ENCODE measurements at regions not wholly inside any gene's neighbourhood (a gene's known extent, or its start where the extent isn't known, plus 50 kb on each side); places are given as distances from the start of the nearest gene placed in this dataset.

GRCh38 chr14:101247842-101248725 is 313.2 kb upstream of the DIO3 start:
- H3K27ac Mint-ChIP-seq, result no peak overlapping the region
- Histone ChIP-seq H3K27ac (ENCODE audit: low read length) (no peak overlapping the region), H3K4me1 (ENCODE audit: control insufficient read depth, insufficient read depth, low read length) (peaks cover 13% of the 10 kb centered on the region), H3K9me3 (ENCODE audit: control insufficient read depth, insufficient read depth, low read length) (no peaks in the 10 kb centered on the region), H3K27me3 (ENCODE audit: control insufficient read depth, insufficient read depth, low read length) (no peaks in the 10 kb centered on the region), H3K4me3 (ENCODE audit: low read length) (no peak overlapping the region), H3K36me3 (ENCODE audit: control insufficient read depth, insufficient read depth, low read length) (no peaks in the 10 kb centered on the region)
- H3K4me3 Mint-ChIP-seq, result no peak overlapping the region
- H3K36me3 Mint-ChIP-seq, result no peaks in the 10 kb centered on the region
- no peak for DNase-seq
- H3K27me3 Mint-ChIP-seq (ENCODE audit: low read depth in 2 of 2), result peaks cover 0 to 4% of the 10 kb centered on the region in 2 donors
- intact Hi-C loops (cut with micrococcal nuclease), result no loop called here
- WGBS (ENCODE audit: insufficient coverage), result 87% methylated on average over 16 of the region's 17 CpGs
- ATAC-seq, result no peak
- TF ChIP-seq CTCF (IDR thresholded peaks at IDR 0.05), result no peak
- no peaks in the 10 kb centered on the region for H3K9me3 Mint-ChIP-seq
- H3K4me1 Mint-ChIP-seq, result peaks cover 15 to 16% of the 10 kb centered on the region in 2 donors

DNA sequence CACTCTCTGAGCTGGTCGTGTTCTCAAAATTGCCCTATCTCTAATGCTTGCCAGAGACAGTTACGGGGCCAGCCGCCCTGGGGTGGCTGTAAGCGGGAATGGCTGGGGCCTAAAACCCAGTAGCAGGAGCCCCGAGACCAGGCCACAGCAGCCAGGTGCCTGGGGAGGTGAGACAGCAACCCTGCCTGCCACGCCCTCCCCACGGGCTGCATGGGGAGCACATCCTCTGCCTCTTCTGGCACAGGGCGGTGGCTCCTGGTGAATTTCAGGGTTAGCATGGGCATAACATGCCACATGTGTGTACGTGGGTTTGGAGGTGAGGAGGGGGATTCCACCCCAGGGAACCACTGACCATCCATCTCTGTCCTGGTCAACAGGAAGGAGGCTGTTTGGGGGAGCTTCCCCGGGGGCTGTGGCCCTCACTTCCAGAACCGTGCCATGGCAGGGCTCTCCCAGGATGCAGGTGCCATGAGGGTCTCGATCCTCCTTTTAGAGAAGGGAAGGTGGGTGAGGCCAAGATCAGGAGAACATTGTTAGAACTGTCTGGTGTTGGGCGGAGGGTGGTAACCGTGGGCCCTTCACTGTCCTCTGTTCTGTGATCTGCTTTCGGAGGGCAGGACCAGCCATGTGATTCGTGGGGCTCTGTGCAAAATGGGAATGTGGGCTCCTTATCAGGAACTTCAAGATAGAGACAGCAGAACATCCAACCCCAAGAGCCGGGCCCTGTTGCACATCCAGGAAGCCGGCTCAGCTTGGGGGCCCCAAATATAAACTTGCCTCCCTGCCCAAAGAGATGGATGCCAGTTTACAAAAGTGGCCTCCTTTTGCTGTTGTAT is 312.2 kb upstream of the DIO3 start:
- Mint-ChIP-seq H3K9me3 (no peaks in the 10 kb centered on the region), H3K27ac (no peak overlapping the region), H3K4me1 (peaks cover 16% of the 10 kb centered on the region in 2 donors), H3K36me3 (no peaks in the 10 kb centered on the region), H3K27me3 (ENCODE audit: low read depth in 2 of 2) (peaks cover 0 to 2% of the 10 kb centered on the region in 2 donors), H3K4me3 (no peak overlapping the region)
- Histone ChIP-seq H3K27ac (ENCODE audit: low read length) (no peak overlapping the region), H3K9me3 (ENCODE audit: control insufficient read depth, insufficient read depth, low read length) (no peaks in the 10 kb centered on the region), H3K36me3 (ENCODE audit: control insufficient read depth, insufficient read depth, low read length) (no peaks in the 10 kb centered on the region), H3K4me3 (ENCODE audit: low read length) (no peak overlapping the region), H3K4me1 (ENCODE audit: control insufficient read depth, insufficient read depth, low read length) (peaks cover 13% of the 10 kb centered on the region), H3K27me3 (ENCODE audit: control insufficient read depth, insufficient read depth, low read length) (no peaks in the 10 kb centered on the region)
- ATAC-seq (no peak), DNase-seq (no peak)
- WGBS (ENCODE audit: insufficient coverage), result 86% methylated on average over 18 of the region's 18 CpGs
- no peak for TF ChIP-seq CTCF (IDR thresholded peaks at IDR 0.05)
- intact Hi-C loops (cut with micrococcal nuclease), result no loop called here

- intact Hi-C loops (cut with micrococcal nuclease), result no loop called here
- Histone ChIP-seq H3K27ac (ENCODE audit: low read length) (no peak overlapping the region), H3K36me3 (ENCODE audit: control insufficient read depth, insufficient read depth, low read length) (no peaks in the 10 kb centered on the region), H3K9me3 (ENCODE audit: control insufficient read depth, insufficient read depth, low read length) (no peaks in the 10 kb centered on the region), H3K4me1 (ENCODE audit: control insufficient read depth, insufficient read depth, low read length) (peaks cover 13% of the 10 kb centered on the region), H3K27me3 (ENCODE audit: control insufficient read depth, insufficient read depth, low read length) (no peaks in the 10 kb centered on the region), H3K4me3 (ENCODE audit: low read length) (no peak overlapping the region)
- Mint-ChIP-seq H3K27ac (no peak overlapping the region), H3K36me3 (no peaks in the 10 kb centered on the region), H3K4me3 (no peak overlapping the region), H3K27me3 (ENCODE audit: low read depth in 2 of 2) (peaks cover 0 to 2% of the 10 kb centered on the region in 2 donors), H3K4me1 (peaks cover 16% of the 10 kb centered on the region in 2 donors), H3K9me3 (no peaks in the 10 kb centered on the region)
- ATAC-seq (no peak), DNase-seq (no peak)
- no peak for TF ChIP-seq CTCF (IDR thresholded peaks at IDR 0.05)
- 91% methylated on average over 8 of the region's 8 CpGs for WGBS (ENCODE audit: insufficient coverage)
These were observed 311.6 kb upstream of the DIO3 start for GRCh38 chr14:101249676-101250036.
